Ectodermal cell (in vitro differentiated cells): ENCODE measurements at regions not wholly inside any gene's neighbourhood (a gene's known extent, or its start where the extent isn't known, plus 50 kb on each side); places are given as distances from the start of the nearest gene placed in this dataset.

ENCODE experiments used
- H3K27ac ChIP-seq: 2 replicates; pipeline ENCODE4 v1.7.0; 2013; ENCODE audit warnings: mild to moderate bottlenecking, low read depth, low read length; ENCODE audit not compliant: insufficient read depth, poor library complexity, severe bottlenecking
- H3K27me3 ChIP-seq: 2 replicates; pipeline ENCODE4 v1.7.0; 2013; ENCODE audit warnings: mild to moderate bottlenecking, low read length; ENCODE audit not compliant: insufficient read depth, control insufficient read depth, poor library complexity, severe bottlenecking
- H3K36me3 ChIP-seq: one replicate; pipeline ENCODE4 v1.7.0; 2013; ENCODE audit warnings: low read length; ENCODE audit not compliant: control insufficient read depth, insufficient read depth
- H3K4me1 ChIP-seq: one replicate; pipeline ENCODE4 v1.7.0; 2013; ENCODE audit warnings: low read length; ENCODE audit not compliant: control insufficient read depth, insufficient read depth
- H3K4me3 ChIP-seq: 2 replicates; pipeline ENCODE4 v1.7.0; 2013; ENCODE audit warnings: low read depth, low read length, control low read depth; ENCODE audit not compliant: insufficient read depth
- H3K9me3 ChIP-seq: 2 replicates; pipeline ENCODE4 v1.7.0; 2013; ENCODE audit warnings: mild to moderate bottlenecking, low read length, moderate library complexity; ENCODE audit not compliant: control insufficient read depth
- WGBS, 2 experiments: methylation state at CpG; one replicate each; pipeline ENCODE4 v1.1.7; 2013; ENCODE audit warnings: missing lambda C conversion rate in 2 of 2; 5-methylcytosine and 5-hydroxymethylcytosine counted together

DNA sequence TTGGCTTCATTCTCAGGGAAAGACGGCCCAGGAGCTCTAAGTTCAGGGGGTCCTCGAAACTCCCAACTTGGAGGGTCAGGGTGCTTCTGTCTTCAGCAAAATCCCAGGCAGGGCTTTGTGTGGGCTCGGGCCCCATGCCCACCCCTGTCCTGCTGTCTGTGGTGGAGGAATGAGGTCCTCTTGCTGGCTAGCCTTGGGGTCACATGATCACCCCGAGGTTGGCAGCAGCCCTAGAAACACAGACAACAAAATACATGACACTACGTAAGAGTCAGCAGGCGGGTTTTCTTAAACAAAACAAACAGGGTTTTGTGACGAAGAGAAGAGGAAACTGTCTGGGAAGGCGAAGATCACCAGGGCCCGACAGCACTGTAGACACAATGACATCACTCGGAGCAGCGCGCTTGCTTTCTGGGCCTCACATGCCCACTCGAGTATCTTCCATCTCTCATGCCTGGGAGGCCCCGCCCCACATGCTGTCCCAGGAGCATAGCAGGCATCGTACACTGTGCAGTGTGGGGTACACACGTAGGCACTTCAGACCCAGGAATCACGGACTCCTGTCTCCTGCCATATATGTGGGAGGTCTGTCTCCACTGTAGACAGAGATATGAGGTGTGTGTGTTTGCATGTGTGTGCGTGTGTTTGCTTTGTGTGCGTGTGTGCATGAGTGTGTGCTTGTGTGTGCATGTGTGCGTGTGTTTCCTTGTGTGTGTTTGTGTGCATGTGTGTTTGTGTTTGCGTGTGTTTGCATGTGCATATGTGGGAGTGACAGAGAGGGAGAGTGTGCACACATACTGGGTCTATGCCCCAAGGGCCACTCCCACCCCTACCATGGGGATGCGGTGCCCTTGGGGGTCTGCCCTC, 94.7 kb downstream of the SIK1 start:
- Histone ChIP-seq H3K27ac (peak overlapping the region; percentile 89), H3K36me3 (no peaks in the 10 kb centered on the region), H3K4me1 (peaks cover 29% of the 10 kb centered on the region), H3K9me3 (no peaks in the 10 kb centered on the region), H3K4me3 (no peak overlapping the region), H3K27me3 (no peaks in the 10 kb centered on the region)
- WGBS, 2 experiments, result 87 to 90% methylated on average over 22 of the region's 22 CpGs

DNA sequence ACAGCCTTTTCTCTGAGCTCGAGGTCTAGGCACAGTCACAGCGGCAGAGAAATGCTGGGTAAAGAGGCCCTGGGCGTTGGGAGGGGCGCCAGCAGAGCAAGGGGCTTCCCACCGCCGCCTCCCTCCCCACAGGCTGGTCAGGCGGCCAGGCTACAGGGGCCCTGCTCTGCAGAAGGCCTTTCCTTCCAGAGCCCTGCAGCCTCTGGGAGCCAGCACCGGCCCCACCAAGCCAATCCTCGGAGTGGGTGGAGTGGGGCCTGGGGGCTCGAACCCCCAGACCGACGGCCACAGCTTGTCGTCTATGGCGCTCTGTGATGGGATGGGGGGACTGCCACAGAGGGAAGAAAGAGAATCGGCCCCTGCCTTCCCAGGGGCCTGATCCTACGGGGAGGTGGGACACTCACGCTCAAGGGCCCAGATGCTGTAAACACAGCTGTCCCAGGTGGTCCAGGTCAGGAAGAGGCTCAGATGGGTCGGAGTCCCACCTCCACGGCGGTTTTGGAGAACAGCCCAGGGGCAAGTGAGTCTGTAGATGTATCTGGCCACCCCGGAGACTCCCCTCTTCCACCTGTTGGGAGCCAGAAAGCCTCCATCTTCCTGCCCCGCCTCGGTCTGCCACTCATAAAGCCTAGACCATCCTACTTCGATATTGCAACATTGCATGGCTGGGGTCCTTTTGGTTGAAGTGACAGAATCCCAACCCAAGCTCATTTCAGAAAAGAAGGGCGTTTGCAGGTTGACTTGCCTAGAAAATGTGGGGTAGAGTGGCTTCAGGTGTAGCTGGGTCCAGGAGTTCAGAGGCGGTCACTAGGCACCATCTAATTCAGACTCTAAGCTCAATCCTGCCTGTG, 95.6 kb downstream of the SIK1 start:
- H3K27me3 ChIP-seq, result no peaks in the 10 kb centered on the region
- no peak overlapping the region for H3K27ac ChIP-seq
- no peaks in the 10 kb centered on the region for H3K9me3 ChIP-seq
- WGBS, 2 experiments, result 84 to 85% methylated on average over 26 of the region's 26 CpGs
- no peaks in the 10 kb centered on the region for H3K36me3 ChIP-seq
- H3K4me1 ChIP-seq, result peaks cover 29% of the 10 kb centered on the region
- H3K4me3 ChIP-seq, result no peak overlapping the region

DNA sequence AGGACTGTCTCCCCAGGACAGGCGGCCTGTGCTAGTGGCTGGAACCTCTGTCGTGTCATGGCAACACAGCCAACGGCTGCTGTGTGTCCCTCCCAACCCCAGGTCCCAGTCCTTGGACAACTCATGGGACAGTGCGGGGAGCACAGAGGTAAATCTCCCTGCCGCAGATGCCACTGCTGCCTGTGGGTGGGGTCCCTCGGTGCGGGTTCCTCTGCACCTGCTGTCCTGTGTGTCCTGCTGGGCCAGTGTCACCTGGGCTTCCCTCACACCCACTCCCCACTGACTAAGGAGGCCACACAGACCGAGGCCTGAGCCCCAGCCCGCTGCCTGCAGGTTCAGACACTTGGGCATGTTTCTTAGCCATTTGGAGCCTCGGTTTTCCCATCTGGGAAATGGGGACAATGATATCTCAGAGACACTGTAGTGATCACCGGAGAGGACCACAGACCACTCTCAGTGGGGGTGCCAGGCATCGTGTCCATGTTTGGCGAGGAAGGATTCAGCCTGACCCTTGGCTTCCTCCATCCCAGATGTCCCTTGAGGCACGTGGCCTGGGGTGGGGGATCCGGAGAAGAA, 96.5 kb downstream of the SIK1 start:
- no peaks in the 10 kb centered on the region for H3K36me3 ChIP-seq
- H3K9me3 ChIP-seq, result no peaks in the 10 kb centered on the region
- H3K27ac ChIP-seq, result no peak overlapping the region
- H3K4me3 ChIP-seq, result no peak overlapping the region
- WGBS, 2 experiments, result 88% methylated on average over 15 of the region's 15 CpGs
- peaks cover 29% of the 10 kb centered on the region for H3K4me1 ChIP-seq
- H3K27me3 ChIP-seq, result no peaks in the 10 kb centered on the region

DNA sequence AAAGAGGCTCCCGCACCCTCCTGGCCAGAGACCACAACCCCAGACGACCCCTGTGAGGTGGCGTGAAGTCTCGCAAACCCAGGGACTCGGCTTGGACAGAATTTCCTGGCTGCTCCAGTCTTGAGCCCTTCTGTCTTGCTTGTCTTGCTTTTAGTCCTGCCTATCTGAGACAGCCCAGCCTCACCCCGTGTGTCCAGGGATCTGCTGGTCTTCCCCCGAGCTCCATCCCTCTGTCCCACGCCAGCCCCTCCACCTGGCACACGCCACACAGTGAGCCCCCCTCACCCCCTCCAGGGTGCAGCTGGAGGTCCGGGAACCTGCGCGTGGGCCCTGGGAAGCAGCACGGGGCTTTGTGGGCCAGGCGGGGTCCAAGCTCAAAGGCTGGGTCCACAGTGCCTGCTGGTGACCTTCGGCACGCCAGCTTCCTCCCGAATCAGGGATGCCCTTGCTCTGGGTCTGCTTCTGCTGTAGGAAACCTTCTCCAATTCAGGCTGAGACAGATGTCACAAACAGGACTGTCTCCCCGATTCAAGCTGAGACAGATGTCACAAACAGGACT, 97.1 kb downstream of the SIK1 start:
- Histone ChIP-seq H3K27ac (no peak overlapping the region), H3K4me1 (peaks cover 29% of the 10 kb centered on the region), H3K27me3 (no peaks in the 10 kb centered on the region), H3K9me3 (no peaks in the 10 kb centered on the region), H3K36me3 (no peaks in the 10 kb centered on the region), H3K4me3 (no peak overlapping the region)
- WGBS, 2 experiments, result 88 to 91% methylated on average over 18 of the region's 18 CpGs

DNA sequence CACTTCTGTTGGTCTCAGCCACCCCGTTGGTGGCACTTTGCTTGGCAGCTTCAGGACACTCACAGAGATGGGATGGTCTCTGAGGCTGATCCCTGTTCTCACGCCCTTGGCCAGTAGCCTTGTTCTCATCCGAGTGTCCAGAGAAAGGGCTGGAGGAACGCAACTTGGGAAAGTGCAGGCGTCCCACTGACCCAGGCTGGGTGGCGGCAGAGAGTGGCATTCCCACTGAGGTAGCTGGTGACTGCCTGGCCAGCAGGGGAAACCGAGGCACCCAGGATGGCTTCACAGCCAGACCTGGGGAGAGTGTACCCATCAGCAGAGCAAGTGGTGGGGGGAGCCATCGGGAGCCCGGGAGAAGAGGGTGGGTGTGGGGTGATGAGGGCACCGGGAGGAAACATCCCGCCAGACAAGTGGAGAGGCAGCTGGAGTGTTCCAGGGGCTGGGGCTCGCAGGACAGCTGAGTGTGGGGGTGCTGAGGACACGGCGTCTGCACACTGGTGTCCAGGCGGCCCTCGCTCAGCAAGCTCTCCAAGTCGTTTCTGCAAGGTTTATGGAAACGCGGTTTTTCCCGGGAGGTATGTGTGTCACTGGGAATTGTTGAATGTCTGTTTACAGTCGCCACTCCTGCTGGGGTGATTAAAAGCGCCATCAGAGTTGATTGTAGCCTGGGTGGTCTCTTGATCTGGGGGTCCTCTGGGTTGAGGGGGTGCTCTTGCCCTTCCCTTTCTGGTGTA, 97.8 kb downstream of the SIK1 start:
- H3K27me3 ChIP-seq, result no peaks in the 10 kb centered on the region
- WGBS, 2 experiments, result 92 to 93% methylated on average over 22 of the region's 22 CpGs
- peaks cover 30% of the 10 kb centered on the region for H3K4me1 ChIP-seq
- H3K4me3 ChIP-seq, result no peak overlapping the region
- H3K36me3 ChIP-seq, result no peaks in the 10 kb centered on the region
- no peak overlapping the region for H3K27ac ChIP-seq
- no peaks in the 10 kb centered on the region for H3K9me3 ChIP-seq

DNA sequence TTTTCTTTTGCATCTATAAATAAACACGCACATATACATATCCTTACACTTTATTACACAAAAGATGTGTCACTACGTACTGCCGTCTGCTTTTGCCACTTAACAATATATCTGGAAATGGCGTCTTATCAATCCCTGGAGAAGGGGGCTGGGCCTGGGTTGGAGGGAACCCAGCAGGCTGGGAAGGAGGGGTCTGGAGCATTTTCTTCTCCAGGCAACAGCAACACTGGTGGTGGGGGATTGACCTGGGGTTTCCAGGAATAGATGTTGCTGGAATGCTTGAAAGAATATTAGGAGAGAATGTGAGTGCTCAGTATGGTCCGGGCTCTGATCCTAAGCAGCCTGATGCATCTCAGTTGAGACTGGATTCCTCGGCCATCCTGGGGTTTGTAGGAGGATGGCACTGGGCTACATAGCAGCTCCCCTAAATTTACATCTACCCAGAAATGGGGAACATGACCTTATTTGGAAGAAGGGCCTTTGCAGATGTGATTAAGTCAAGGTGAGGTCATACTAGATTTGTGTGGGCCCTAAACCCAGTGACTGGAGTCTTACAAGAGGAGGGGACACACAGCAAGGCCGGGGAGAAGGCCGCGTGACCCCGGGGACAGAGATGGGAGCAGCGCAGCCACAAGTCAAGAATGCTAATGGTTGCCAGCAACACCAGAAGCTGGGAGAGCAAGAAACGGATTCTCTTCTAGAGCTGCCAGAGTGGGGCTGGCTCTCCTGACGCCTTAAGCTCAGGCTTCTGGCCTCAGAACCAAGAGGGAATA, 98.6 kb downstream of the SIK1 start:
- no peaks in the 10 kb centered on the region for H3K36me3 ChIP-seq
- no peak overlapping the region for H3K27ac ChIP-seq
- H3K27me3 ChIP-seq, result no peaks in the 10 kb centered on the region
- no peaks in the 10 kb centered on the region for H3K9me3 ChIP-seq
- H3K4me1 ChIP-seq, result peaks cover 24% of the 10 kb centered on the region
- H3K4me3 ChIP-seq, result no peak overlapping the region
- 92 to 95% methylated on average over 13 of the region's 13 CpGs for WGBS, 2 experiments

DNA sequence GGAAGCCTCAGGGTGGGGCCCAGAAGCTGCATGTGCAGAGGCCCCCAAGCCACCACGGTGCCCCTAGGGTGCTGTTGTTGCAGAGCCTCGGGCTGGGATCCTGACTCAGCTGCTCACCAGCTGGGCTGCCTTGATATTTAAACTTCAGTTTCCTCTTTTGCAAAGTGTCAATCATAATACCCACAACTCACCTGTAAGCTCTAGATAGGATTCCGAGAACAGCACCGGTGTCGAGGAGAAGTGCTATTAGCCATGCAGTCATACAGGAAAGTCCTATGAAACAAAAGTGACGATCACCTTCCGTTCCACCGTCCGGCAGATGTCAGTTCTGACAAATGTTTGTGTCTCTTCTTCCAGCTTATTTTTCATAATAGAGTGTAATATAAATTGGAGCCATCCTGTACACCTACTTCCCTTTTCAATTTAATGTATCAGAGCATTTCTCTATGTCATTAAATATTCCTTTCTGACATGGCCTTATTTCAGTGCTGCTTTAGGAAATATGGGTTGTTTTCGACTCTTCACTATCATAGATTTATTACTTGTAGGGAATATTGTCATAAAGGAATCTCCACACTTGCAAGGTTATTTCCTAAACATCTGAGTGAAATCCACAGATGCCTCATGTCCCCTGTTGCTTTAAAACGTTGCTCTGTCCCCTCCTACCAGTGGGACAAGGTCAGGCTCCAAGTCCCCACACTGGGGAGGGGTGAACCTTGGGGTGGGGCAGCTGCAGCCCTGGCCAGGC, 100.8 kb downstream of the SIK1 start:
- 83 to 89% methylated on average over 10 of the region's 11 CpGs for WGBS, 2 experiments

DNA sequence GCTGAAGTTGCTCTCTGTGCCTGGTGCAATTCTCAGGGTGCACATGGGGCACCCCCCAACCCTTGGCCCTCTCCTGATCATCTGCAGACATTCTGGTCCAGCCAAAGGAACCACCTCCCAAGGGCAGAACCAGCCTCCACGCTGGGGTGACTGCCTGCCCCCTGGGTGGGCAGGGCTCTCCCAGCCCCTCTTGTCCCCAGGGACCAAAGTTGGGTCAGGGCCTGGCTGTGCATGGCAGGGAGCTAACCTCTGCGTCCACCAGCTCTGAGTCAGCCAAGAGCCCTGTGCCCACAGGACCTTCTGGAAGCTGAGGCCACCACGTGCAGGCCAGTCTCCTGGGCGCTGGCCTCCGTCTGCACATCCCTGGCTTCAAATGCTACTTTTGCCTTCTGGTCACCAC, 101.9 kb downstream of the SIK1 start:
- no peak overlapping the region for H3K4me3 ChIP-seq
- H3K4me1 ChIP-seq, result peaks cover 15% of the 10 kb centered on the region
- H3K9me3 ChIP-seq, result no peaks in the 10 kb centered on the region
- H3K36me3 ChIP-seq, result no peaks in the 10 kb centered on the region
- H3K27me3 ChIP-seq, result no peaks in the 10 kb centered on the region
- H3K27ac ChIP-seq, result no peak overlapping the region
- 91 to 97% methylated on average over 5 of the region's 5 CpGs for WGBS, 2 experiments

More for the DNA sequence above, 100.8 kb downstream of the SIK1 start:
- no peak overlapping the region for H3K4me3 ChIP-seq
- H3K36me3 ChIP-seq, result no peaks in the 10 kb centered on the region
- H3K9me3 ChIP-seq, result no peaks in the 10 kb centered on the region
- H3K4me1 ChIP-seq, result peaks cover 15% of the 10 kb centered on the region
- H3K27ac ChIP-seq, result no peak overlapping the region
- H3K27me3 ChIP-seq, result no peaks in the 10 kb centered on the region
